NCI-H128 (cell line): ENCODE measurements at regions not wholly inside any gene's neighbourhood (a gene's known extent, or its start where the extent isn't known, plus 50 kb on each side); places are given as distances from the start of the nearest gene placed in this dataset.
"Not testable (repeated sequence)": the region's sequence is repeated elsewhere in the genome, so short reads cannot be mapped to it uniquely, and the experiment has no call there.

ENCODE experiments used
- DNase-seq: peaks from one replicate; lab custom pipeline; 2025; ENCODE audit not compliant: unreplicated experiment; lab: John Stamatoyannopoulos, UW

DNA sequence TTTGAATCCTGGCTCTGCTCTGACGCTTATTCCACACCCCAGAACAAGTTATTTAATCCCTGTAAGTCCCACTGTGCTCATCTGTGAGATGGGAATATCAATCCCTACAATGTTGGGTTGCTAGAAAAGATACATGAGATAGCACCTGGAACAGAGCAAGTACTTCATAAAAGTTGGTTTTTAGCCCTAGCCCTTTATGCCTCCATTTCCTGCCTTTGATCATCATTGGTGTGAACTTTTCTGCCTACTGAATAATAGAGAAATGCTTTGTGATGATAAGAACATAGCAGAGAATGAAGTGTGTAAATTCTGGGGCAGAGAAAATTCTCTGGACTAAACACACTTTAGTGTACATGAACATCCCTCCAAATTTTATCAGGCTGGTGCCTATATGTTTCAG is 90.3 kb upstream of the RANBP6 start:
- no peak for DNase-seq

- DNase-seq = not testable (repeated sequence)
Observed at GRCh38 chr9:6104406-6104805, 89.0 kb upstream of the RANBP6 start.

- DNase-seq = not testable (repeated sequence)
Observed at GRCh38 chr9:6103911-6104310, 88.5 kb upstream of the RANBP6 start.

- not testable (repeated sequence) for DNase-seq
Observed at GRCh38 chr9:6102336-6102987, 87.0 kb upstream of the RANBP6 start.

GRCh38 chr9:6101725-6102124 is 86.3 kb upstream of the RANBP6 start:
- DNase-seq = not testable (repeated sequence)

GRCh38 chr9:6099346-6099745 is 83.9 kb upstream of the RANBP6 start:
- DNase-seq = not testable (repeated sequence)

GRCh38 chr9:6098431-6098830 is 83.0 kb upstream of the RANBP6 start:
- DNase-seq = no peak

DNA sequence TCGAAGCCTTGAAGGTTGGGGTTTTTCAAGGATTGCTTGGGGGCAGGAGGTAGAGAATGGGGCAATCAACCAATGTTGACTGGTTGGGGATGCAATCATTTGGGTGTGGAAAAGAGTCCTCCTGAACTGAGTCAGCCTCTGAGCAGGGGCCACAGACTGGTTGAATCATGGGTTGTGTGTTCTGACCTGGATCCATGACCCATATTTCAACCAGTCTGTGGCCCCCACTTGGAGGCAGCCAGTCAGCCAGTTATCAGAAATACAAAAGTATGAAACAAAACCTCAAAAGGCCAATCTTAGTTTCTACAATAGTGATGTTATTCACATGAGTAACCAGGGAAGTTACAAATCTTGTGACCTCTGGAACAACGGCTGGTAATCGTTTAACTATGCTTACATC is 81.4 kb upstream of the RANBP6 start:
- DNase-seq = no peak

- DNase-seq = no peak
Observed at GRCh38 chr9:6090277-6091210, 75.1 kb upstream of the RANBP6 start.

DNA sequence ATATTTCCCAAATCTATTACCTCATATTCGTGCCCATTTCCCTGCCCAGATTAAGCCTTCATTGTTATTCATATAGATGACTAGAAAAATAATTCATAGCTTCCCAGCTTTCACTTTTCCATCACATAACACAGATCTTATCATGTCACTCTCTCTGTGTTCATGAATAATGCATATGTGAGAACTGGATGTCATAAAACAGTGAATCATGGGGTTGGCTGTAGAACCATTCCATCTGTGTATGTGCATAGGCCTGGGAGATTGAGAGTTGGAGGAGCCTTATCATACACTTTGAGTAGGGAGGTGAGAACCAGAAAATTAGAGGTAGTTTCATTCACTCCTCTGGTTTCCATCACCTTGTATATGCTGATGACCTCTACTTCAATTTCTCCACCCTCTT is 73.9 kb upstream of the RANBP6 start:
- no peak for DNase-seq

DNA sequence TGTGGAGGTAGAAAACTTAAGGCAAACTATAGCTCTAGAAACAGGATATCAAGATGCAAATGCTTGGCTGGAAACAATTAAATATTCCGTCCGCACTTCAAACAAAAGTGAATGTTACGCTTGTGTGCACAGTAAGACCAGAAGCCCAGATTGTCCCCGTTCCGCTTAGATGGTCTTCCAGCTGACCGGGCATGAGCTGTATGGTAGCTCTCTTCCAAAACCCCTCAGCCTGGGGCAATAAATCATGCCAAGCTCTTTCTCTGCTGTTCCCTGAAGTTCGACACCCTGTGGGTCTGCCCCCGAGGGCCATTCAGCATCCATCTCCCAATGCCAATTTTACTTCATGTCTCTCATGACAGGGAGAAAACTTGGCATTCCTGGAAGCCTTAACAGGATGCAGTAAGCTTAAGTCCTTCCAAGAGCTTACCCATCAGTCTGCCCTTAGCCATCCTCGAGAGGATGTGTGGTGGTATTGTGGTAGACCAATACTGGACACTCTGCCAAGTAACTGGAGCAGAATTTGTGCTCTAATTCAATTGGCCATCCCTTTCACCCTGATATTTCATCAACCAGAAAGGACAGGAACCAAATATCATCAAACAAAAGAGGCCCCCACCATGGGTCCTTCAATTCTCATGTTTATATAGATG is 70.7 kb upstream of the RANBP6 start:
- DNase-seq = no peak

GRCh38 chr9:6080154-6080716 is 64.8 kb upstream of the RANBP6 start:
- peak; percentile 63 for DNase-seq

DNA sequence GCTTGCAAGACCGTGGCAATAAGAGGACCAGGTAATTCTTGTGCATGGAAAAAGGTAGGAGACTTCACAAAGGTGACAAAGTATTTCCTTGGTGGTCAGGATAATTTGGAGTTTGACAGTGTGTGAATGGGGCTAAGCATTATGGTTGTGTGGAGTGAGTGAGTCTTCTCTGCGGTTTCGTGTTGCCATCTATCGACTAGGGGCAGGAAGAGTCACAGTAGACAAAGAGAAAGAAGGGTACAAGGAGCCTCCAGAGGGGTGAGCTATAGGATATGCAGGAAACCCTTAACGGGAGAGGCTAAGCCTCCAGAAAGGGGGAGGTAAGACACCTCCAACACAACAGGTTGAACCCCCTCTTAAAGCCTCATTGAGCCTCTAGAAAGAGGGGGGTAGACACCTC is 64.0 kb upstream of the RANBP6 start:
- peak; percentile 1 for DNase-seq

DNA sequence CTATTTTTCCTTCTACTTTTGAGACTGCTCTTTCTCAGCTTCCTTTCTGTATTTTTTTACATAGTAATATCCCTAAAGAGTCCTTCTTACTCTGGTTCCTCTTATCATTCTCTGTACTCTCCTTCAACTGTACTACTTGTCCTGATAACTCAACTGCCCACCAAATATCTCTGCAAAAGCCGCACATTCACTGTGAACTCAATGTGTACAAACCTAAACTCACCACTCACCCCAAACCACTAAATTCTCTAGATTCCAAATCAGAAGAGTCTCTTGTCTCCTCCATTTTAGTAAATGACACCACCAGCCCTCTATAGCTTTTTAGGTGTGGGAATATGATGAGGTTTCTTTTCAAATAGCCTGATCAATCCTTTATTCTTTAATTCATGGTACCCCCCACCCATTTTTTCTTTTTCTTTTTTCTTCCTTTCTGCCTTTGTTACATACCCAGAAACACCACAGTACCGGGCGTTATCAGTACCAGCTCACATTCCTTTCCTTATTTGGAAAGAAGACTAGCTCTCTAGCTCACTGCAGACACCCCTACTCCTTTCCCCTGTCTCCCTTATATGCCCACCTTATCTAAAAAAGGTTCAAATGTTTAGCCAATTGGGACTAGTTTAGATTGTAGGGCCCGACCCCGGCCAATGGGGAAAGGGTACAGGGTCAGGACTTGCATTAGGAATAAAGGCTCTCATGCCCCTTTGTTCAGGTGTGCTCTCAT is 63.1 kb upstream of the RANBP6 start:
- no peak for DNase-seq

- DNase-seq = no peak
Observed at GRCh38 chr9:6076851-6077250, 61.4 kb upstream of the RANBP6 start.

GRCh38 chr9:6073731-6074130 is 58.3 kb upstream of the RANBP6 start:
- DNase-seq = no peak

DNA sequence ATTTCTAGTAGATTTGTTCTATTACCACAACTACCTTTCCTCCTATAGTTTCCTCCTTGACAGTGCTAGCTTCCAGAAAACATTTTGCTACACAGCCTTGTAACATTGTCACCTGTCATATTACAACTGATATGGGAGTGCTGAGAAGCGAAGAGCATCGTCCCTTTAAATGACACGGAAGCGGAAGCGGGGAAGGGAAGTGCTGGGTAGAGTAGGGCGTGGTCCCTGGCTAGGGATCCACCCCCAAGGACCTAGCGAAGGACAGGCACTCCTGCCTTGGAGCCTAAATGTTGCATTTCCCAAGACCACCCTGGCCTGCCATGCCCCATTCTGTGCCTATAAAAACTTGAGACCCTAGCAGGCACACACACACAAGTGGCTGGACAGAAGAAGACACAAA is 57.4 kb upstream of the RANBP6 start:
- no peak for DNase-seq

- no peak for DNase-seq
Observed at GRCh38 chr9:6072453-6072852, 57.0 kb upstream of the RANBP6 start.

- DNase-seq = no peak
Observed at GRCh38 chr9:6068983-6069382, 53.6 kb upstream of the RANBP6 start.

GRCh38 chr9:6067426-6067825 is 52.0 kb upstream of the RANBP6 start:
- DNase-seq = no peak
